Liver (tissue), 8 donors: ENCODE measurements at regions not wholly inside any gene's neighbourhood (a gene's known extent, or its start where the extent isn't known, plus 50 kb on each side); places are given as distances from the start of the nearest gene placed in this dataset.

ENCODE experiments used
- DNase-seq: peaks from one replicate; pipeline ENCODE4 v3.0.0-alpha.2; 2017; ENCODE audit warnings: low spot score
- H3K27ac ChIP-seq, 2 donors: one replicate each; pipeline ENCODE4 v1.7.0; 2013; ENCODE audit warnings: inconsistent platforms in 2 of 2, low read length in 2 of 2, control low read depth in 1 of 2, low read depth in 1 of 2, mild to moderate bottlenecking in 1 of 2
- H3K27me3 ChIP-seq, 4 donors: one replicate each; pipeline versions ENCODE4 v1.6.1 to v1.7.0; 2013; ENCODE audit warnings: low read length in 3 of 4, inconsistent platforms in 1 of 4, mild to moderate bottlenecking in 1 of 4, moderate library complexity in 1 of 4; ENCODE audit not compliant: control insufficient read depth in 4 of 4, insufficient read depth in 4 of 4
- H3K36me3 ChIP-seq, 4 donors: one replicate each; pipeline versions ENCODE4 v1.6.1 to v1.7.0; 2013; ENCODE audit warnings: low read length in 3 of 4, mild to moderate bottlenecking in 3 of 4, low read depth in 1 of 4, moderate library complexity in 1 of 4; ENCODE audit not compliant: control insufficient read depth in 4 of 4, insufficient read depth in 3 of 4
- H3K4me1 ChIP-seq, 4 donors: one replicate each; pipeline versions ENCODE4 v1.6.1 to v1.7.0; 2013; ENCODE audit warnings: low read length in 3 of 4, mild to moderate bottlenecking in 3 of 4, moderate library complexity in 1 of 4; ENCODE audit not compliant: control insufficient read depth in 4 of 4, insufficient read depth in 4 of 4
- H3K4me3 ChIP-seq, 3 donors: one replicate each; pipeline versions ENCODE4 v1.6.1 to v1.7.0; 2013; ENCODE audit warnings: low read length in 3 of 3, control low read depth in 1 of 3, low read depth in 1 of 3, mild to moderate bottlenecking in 1 of 3
- H3K9ac ChIP-seq, 2 donors: one replicate each; pipeline ENCODE4 v1.7.0; 2013; ENCODE audit warnings: low read length in 2 of 2, mild to moderate bottlenecking in 2 of 2, moderate library complexity in 2 of 2, control low read depth in 1 of 2, low read depth in 1 of 2
- H3K9me3 ChIP-seq, 4 donors: one replicate each; pipeline versions ENCODE4 v1.6.1 to v1.7.0; 2013; ENCODE audit warnings: low read length in 3 of 4; ENCODE audit not compliant: control insufficient read depth in 4 of 4
- EGR1 ChIP-seq, 2 donors: IDR thresholded peaks; 2 replicates each; pipeline ENCODE4 v1.6.1; 2016 to 2018; ENCODE audit warnings: antibody characterized with exemption in 2 of 2, low read depth in 2 of 2
- FOXA1 ChIP-seq: IDR thresholded peaks from 2 replicates; pipeline ENCODE4 v1.6.1; 2016; ENCODE audit warnings: antibody characterized with exemption
- FOXA2 ChIP-seq: IDR thresholded peaks from 2 replicates; pipeline ENCODE4 v1.6.1; 2016; ENCODE audit warnings: antibody characterized with exemption
- GABPA ChIP-seq, 2 donors: IDR thresholded peaks in 1 of 2; conservative IDR thresholded peaks in 1 of 2; 2 replicates each; pipeline ENCODE4 v1.6.1; 2016; ENCODE audit warnings: antibody characterized with exemption in 2 of 2, mild to moderate bottlenecking in 1 of 2, moderate library complexity in 1 of 2
- HNF4A ChIP-seq, 2 donors: conservative IDR thresholded peaks; 2 replicates each; pipeline ENCODE4 v1.6.1; 2016; ENCODE audit warnings: antibody characterized with exemption in 2 of 2, mild to moderate bottlenecking in 2 of 2
- HNF4G ChIP-seq: IDR thresholded peaks from 2 replicates; pipeline ENCODE4 v1.6.1; 2016; ENCODE audit warnings: antibody characterized with exemption
- JUND ChIP-seq, 2 donors: IDR thresholded peaks; 2 replicates each; pipeline ENCODE4 v1.6.1; 2016; ENCODE audit warnings: antibody characterized with exemption in 2 of 2
- NR2F2 ChIP-seq: IDR thresholded peaks from 2 replicates; pipeline ENCODE4 v1.6.1; 2016; ENCODE audit warnings: antibody characterized with exemption
- RAD21 ChIP-seq, 2 donors: IDR thresholded peaks; 2 replicates each; pipeline ENCODE4 v1.6.1; 2016; ENCODE audit warnings: antibody characterized with exemption in 2 of 2, mild to moderate bottlenecking in 2 of 2
- RXRA ChIP-seq, 2 donors: IDR thresholded peaks; 2 replicates each; pipeline ENCODE4 v1.6.1; 2017 to 2018; ENCODE audit warnings: antibody characterized with exemption in 2 of 2, mild to moderate bottlenecking in 1 of 2
- SP1 ChIP-seq: IDR thresholded peaks from 2 replicates; pipeline ENCODE4 v1.6.1; 2018; ENCODE audit warnings: antibody characterized with exemption, mild to moderate bottlenecking
- TAF1 ChIP-seq: conservative IDR thresholded peaks from 2 replicates; pipeline ENCODE4 v1.6.1; 2016; ENCODE audit warnings: antibody characterized with exemption, mild to moderate bottlenecking
- YY1 ChIP-seq: IDR thresholded peaks from 2 replicates; pipeline ENCODE4 v1.6.1; 2016; ENCODE audit warnings: antibody characterized with exemption, mild to moderate bottlenecking
- WGBS: extraction: QIAGEN DNeasy Blood & Tissue Kit; methylation state at CpG from one replicate; pipeline ENCODE4 v1.1.7; 2013; 5-methylcytosine and 5-hydroxymethylcytosine counted together
- TF ChIP-seq, protein P1 (sequence below): IDR thresholded peaks from 2 replicates; pipeline ENCODE4 v1.6.1; 2016; ENCODE audit warnings: antibody characterized with exemption, mild to moderate bottlenecking
- TF ChIP-seq, protein P2 (sequence below): fragments of 150-350 bp; IDR thresholded peaks from 2 replicates; pipeline ENCODE4 v1.5.1; 2017; ENCODE audit warnings: improper control_type of control experiment, low read depth, low read length; ENCODE audit not compliant: missing input control
- TF ChIP-seq, protein P3 (sequence below): IDR thresholded peaks from 2 replicates; pipeline ENCODE4 v1.6.1; 2016; ENCODE audit warnings: antibody characterized with exemption
- TF ChIP-seq, protein P4 (sequence below): IDR thresholded peaks from 2 replicates; pipeline ENCODE4 v1.6.1; 2016; ENCODE audit warnings: antibody characterized with exemption
- TF ChIP-seq, protein P5 (sequence below): IDR thresholded peaks from 2 replicates; pipeline ENCODE4 v1.6.1; 2016; ENCODE audit warnings: antibody characterized with exemption
- donor health status: healthy.
- donor health status: healthy.
- donor health status: healthy.
- donor health status: healthy.
- donor health status: healthy.

DNA sequence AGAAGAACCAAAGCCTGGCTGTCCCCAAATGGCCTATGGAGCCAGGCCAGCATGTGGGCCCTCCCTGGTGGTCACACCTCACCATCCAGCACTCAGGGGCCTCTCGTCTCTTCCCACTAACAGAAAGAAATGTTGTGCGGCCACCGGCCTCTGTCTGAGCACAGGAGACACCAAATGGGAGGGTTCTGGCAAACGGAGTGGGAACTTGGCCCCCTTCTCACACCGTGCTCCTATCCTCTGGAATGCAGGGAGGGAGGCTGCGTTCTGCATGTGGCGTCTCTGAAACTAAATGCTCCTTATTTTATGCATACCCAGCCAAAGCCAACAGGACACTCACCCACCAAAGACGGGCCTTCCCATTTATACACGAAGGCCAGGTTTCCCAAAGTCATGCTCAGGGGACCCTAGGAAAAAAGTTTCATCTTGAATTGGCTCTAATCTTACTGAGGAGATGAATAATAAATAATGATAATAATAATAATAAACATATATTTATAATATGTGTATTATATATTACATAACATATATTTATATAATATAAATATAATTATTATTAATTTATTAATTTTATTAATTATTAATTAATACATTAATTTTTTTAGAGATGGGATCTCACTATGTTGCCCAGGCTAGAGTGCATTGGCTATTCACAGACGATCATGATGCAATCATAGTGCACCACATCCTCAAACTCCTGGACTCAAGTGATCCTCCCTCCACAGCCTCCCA is 102.4 kb downstream of the FOXF2 start:
- WGBS = 90% methylated on average over 10 of the region's 10 CpGs
- TF ChIP-seq, protein P1, sequence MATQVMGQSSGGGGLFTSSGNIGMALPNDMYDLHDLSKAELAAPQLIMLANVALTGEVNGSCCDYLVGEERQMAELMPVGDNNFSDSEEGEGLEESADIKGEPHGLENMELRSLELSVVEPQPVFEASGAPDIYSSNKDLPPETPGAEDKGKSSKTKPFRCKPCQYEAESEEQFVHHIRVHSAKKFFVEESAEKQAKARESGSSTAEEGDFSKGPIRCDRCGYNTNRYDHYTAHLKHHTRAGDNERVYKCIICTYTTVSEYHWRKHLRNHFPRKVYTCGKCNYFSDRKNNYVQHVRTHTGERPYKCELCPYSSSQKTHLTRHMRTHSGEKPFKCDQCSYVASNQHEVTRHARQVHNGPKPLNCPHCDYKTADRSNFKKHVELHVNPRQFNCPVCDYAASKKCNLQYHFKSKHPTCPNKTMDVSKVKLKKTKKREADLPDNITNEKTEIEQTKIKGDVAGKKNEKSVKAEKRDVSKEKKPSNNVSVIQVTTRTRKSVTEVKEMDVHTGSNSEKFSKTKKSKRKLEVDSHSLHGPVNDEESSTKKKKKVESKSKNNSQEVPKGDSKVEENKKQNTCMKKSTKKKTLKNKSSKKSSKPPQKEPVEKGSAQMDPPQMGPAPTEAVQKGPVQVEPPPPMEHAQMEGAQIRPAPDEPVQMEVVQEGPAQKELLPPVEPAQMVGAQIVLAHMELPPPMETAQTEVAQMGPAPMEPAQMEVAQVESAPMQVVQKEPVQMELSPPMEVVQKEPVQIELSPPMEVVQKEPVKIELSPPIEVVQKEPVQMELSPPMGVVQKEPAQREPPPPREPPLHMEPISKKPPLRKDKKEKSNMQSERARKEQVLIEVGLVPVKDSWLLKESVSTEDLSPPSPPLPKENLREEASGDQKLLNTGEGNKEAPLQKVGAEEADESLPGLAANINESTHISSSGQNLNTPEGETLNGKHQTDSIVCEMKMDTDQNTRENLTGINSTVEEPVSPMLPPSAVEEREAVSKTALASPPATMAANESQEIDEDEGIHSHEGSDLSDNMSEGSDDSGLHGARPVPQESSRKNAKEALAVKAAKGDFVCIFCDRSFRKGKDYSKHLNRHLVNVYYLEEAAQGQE = no peak

DNA sequence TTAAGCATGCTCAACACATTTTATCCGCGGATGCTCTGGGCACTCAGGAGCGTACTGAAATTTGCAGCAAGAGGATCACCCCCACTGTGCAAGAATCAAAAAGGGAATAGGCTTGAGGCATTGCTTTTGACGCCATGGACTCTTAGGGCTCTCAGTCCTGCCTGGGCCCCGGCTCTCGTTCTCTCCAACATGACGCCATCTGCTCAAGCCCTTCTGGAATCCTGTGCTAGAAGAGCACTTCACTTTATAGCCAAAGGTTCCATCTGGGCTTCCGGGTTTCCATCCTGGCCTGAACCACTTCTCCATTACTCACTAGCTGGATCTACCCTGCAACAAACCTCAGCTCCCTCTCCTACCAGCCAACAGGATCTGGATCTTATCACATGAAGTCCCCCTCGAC is 105.3 kb downstream of the FOXF2 start:
- Histone ChIP-seq H3K9ac (no peak overlapping the region), H3K4me3 (no peak overlapping the region), H3K36me3 (no peaks in the 10 kb centered on the region), H3K9me3 (no peaks in the 10 kb centered on the region), H3K27ac (no peak overlapping the region), H3K27me3 (no peaks in the 10 kb centered on the region), H3K4me1 (no peaks in the 10 kb centered on the region)
- no peak for DNase-seq
- TF ChIP-seq FOXA1 (no peak), FOXA2 (no peak), RAD21 (IDR thresholded peaks at IDR 0.05) (no peak), EGR1 (IDR thresholded peaks at IDR 0.05; ENCODE audit: low read depth in 2 of 2) (no peak), SP1 (no peak), GABPA (IDR thresholded peaks at IDR 0.05 in 1 of 2, conservative IDR thresholded peaks at IDR 0.05 in 1 of 2) (no peak), TAF1 (no peak), HNF4A (conservative IDR thresholded peaks at IDR 0.05) (no peak), JUND (IDR thresholded peaks at IDR 0.05) (no peak), RXRA (IDR thresholded peaks at IDR 0.05) (no peak), YY1 (no peak), HNF4G (no peak), NR2F2 (no peak)
- TF ChIP-seq, protein P2, sequence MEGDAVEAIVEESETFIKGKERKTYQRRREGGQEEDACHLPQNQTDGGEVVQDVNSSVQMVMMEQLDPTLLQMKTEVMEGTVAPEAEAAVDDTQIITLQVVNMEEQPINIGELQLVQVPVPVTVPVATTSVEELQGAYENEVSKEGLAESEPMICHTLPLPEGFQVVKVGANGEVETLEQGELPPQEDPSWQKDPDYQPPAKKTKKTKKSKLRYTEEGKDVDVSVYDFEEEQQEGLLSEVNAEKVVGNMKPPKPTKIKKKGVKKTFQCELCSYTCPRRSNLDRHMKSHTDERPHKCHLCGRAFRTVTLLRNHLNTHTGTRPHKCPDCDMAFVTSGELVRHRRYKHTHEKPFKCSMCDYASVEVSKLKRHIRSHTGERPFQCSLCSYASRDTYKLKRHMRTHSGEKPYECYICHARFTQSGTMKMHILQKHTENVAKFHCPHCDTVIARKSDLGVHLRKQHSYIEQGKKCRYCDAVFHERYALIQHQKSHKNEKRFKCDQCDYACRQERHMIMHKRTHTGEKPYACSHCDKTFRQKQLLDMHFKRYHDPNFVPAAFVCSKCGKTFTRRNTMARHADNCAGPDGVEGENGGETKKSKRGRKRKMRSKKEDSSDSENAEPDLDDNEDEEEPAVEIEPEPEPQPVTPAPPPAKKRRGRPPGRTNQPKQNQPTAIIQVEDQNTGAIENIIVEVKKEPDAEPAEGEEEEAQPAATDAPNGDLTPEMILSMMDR = no peak
- TF ChIP-seq, protein P3, sequence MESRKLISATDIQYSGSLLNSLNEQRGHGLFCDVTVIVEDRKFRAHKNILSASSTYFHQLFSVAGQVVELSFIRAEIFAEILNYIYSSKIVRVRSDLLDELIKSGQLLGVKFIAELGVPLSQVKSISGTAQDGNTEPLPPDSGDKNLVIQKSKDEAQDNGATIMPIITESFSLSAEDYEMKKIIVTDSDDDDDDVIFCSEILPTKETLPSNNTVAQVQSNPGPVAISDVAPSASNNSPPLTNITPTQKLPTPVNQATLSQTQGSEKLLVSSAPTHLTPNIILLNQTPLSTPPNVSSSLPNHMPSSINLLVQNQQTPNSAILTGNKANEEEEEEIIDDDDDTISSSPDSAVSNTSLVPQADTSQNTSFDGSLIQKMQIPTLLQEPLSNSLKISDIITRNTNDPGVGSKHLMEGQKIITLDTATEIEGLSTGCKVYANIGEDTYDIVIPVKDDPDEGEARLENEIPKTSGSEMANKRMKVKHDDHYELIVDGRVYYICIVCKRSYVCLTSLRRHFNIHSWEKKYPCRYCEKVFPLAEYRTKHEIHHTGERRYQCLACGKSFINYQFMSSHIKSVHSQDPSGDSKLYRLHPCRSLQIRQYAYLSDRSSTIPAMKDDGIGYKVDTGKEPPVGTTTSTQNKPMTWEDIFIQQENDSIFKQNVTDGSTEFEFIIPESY = no peak
- TF ChIP-seq, protein P4, sequence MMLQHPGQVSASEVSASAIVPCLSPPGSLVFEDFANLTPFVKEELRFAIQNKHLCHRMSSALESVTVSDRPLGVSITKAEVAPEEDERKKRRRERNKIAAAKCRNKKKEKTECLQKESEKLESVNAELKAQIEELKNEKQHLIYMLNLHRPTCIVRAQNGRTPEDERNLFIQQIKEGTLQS = no peak
- TF ChIP-seq, protein P1 = no peak
- TF ChIP-seq, protein P5, sequence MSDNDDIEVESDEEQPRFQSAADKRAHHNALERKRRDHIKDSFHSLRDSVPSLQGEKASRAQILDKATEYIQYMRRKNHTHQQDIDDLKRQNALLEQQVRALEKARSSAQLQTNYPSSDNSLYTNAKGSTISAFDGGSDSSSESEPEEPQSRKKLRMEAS = no peak
- WGBS = 82% methylated on average over 9 of the region's 9 CpGs

More for the DNA sequence above, 102.4 kb downstream of the FOXF2 start:
- H3K4me3 ChIP-seq = no peak overlapping the region
- no peak for DNase-seq
- H3K4me1 ChIP-seq = no peaks in the 10 kb centered on the region
- H3K9me3 ChIP-seq = no peaks in the 10 kb centered on the region
- H3K36me3 ChIP-seq = no peaks in the 10 kb centered on the region
- no peaks in the 10 kb centered on the region for H3K27me3 ChIP-seq
- no peak overlapping the region for H3K9ac ChIP-seq
- no peak overlapping the region for H3K27ac ChIP-seq
